DND-41 (cell line): ENCODE measurements at regions not wholly inside any gene's neighbourhood (a gene's known extent, or its start where the extent isn't known, plus 50 kb on each side); places are given as distances from the start of the nearest gene placed in this dataset.

Experiments
- ATAC-seq: fragments of 200-7000 bp; cut with Tn5 transposase; 3 replicates; pipeline ENCODE4 v1.9.1; 2021; ENCODE audit warnings: low read depth; ENCODE audit not compliant: insufficient read depth
- DNase-seq: peaks from one replicate; pipeline ENCODE4 v3.0.0-alpha.2; 2020
- H2AFZ ChIP-seq: 2 replicates; pipeline ENCODE4 v1.6.0; 2012; ENCODE audit warnings: low read depth, low read length
- H3K27ac ChIP-seq: 2 replicates; pipeline ENCODE4 v1.5.1; 2012; ENCODE audit warnings: low read length, inconsistent platforms
- H3K27me3 ChIP-seq: fragments of 200-600 bp; sonication (generic); 2 replicates; pipeline ENCODE4 v1.6.0; 2012; ENCODE audit warnings: low read length, mild to moderate bottlenecking, inconsistent platforms; ENCODE audit not compliant: insufficient read depth, poor library complexity
- H3K36me3 ChIP-seq: 2 replicates; pipeline ENCODE4 v1.5.1; 2012; ENCODE audit warnings: low read length, inconsistent platforms; ENCODE audit not compliant: insufficient read depth
- H3K4me1 ChIP-seq: 2 replicates; pipeline ENCODE4 v1.5.1; 2012; ENCODE audit warnings: mild to moderate bottlenecking, low read length; ENCODE audit not compliant: insufficient read depth
- H3K4me2 ChIP-seq: 2 replicates; pipeline ENCODE4 v1.6.0; 2012; ENCODE audit warnings: mild to moderate bottlenecking, moderate library complexity, low read length, inconsistent platforms; ENCODE audit not compliant: insufficient read depth
- H3K4me3 ChIP-seq, 2 experiments: fragments of 200-600 bp in 1 of 2; shearing (Covaris generic) in 1 of 2; 2 replicates each; pipeline ENCODE4 v1.5.1; 2012 to 2016; ENCODE audit warnings: inconsistent platforms in 2 of 2, low read length in 2 of 2, mild to moderate bottlenecking in 2 of 2, low read depth in 1 of 2, moderate library complexity in 1 of 2
- H3K79me2 ChIP-seq: 2 replicates; pipeline ENCODE4 v1.6.0; 2012; ENCODE audit warnings: low read length, inconsistent platforms; ENCODE audit not compliant: insufficient read depth
- H3K9ac ChIP-seq: 2 replicates; pipeline ENCODE4 v1.6.0; 2012; ENCODE audit warnings: low read depth, mild to moderate bottlenecking, inconsistent platforms, low read length, moderate library complexity
- H3K9me3 ChIP-seq: 2 replicates; pipeline ENCODE4 v1.5.1; 2012; ENCODE audit warnings: low read length, moderate library complexity, mild to moderate bottlenecking, inconsistent platforms; ENCODE audit not compliant: insufficient read depth, severe bottlenecking
- H4K20me1 ChIP-seq: 2 replicates; pipeline ENCODE4 v1.6.0; 2012; ENCODE audit warnings: low read length; ENCODE audit not compliant: insufficient read depth
- CTCF ChIP-seq: IDR thresholded peaks from 2 replicates; pipeline ENCODE4 v1.5.1; 2012; ENCODE audit warnings: borderline replicate concordance, low read length, moderate library complexity, mild to moderate bottlenecking; ENCODE audit not compliant: poor library complexity, severe bottlenecking; ENCODE audit errors: extremely low read depth
- EZH2 ChIP-seq: IDR thresholded peaks from 3 replicates; pipeline ENCODE4 v1.6.1; 2012; ENCODE audit warnings: borderline replicate concordance, low read depth, mild to moderate bottlenecking, moderate library complexity, low read length, inconsistent platforms; ENCODE audit not compliant: severe bottlenecking

GRCh38 chr19:28489776-28490175 is 723.2 kb downstream of the UQCRFS1 start:
- Histone ChIP-seq H3K4me2 (no peak overlapping the region), H3K9ac (no peak overlapping the region), H4K20me1 (no peaks in the 10 kb centered on the region), H3K27ac (peak overlapping the region; percentile 85), H3K79me2 (no peaks in the 10 kb centered on the region), H3K9me3 (no peaks in the 10 kb centered on the region), H3K4me1 (peaks cover 55% of the 10 kb centered on the region), H3K36me3 (no peaks in the 10 kb centered on the region), H3K4me3 (no peak overlapping the region), H3K27me3 (no peaks in the 10 kb centered on the region), H2AFZ (peak overlapping the region; percentile 30; the same call in 1 of the 2 replicates)
- no peak for ATAC-seq
- TF ChIP-seq CTCF (no peak), EZH2 (no peak)
- no peak for DNase-seq

GRCh38 chr19:28489126-28489660 is 723.8 kb downstream of the UQCRFS1 start:
- Histone ChIP-seq H3K9ac (peak overlapping the region; percentile 14), H3K36me3 (no peaks in the 10 kb centered on the region), H3K4me3 (no peak overlapping the region), H3K9me3 (no peaks in the 10 kb centered on the region), H3K4me2 (no peak overlapping the region), H2AFZ (peak overlapping the region; percentile 30; the same call in 1 of the 2 replicates), H3K27ac (peak overlapping the region; percentile 85), H3K4me1 (peaks cover 56% of the 10 kb centered on the region), H4K20me1 (no peaks in the 10 kb centered on the region), H3K79me2 (no peaks in the 10 kb centered on the region), H3K27me3 (no peaks in the 10 kb centered on the region)
- no peak for ATAC-seq
- TF ChIP-seq EZH2 (no peak), CTCF (peak; percentile 14)
- no peak for DNase-seq

GRCh38 chr19:28487999-28488398 is 725.0 kb downstream of the UQCRFS1 start:
- H3K9ac ChIP-seq = no peak overlapping the region
- no peak overlapping the region for H3K4me2 ChIP-seq
- no peaks in the 10 kb centered on the region for H3K79me2 ChIP-seq
- no peaks in the 10 kb centered on the region for H4K20me1 ChIP-seq
- H3K27ac ChIP-seq = peak overlapping the region; percentile 85
- ATAC-seq (no peak), DNase-seq (no peak)
- 0 out of 2 replicates have a peak overlapping the region, but pooled peaks have one; percentile 2 for H2AFZ ChIP-seq
- H3K9me3 ChIP-seq = no peaks in the 10 kb centered on the region
- no peak overlapping the region for H3K4me3 ChIP-seq
- H3K27me3 ChIP-seq = no peaks in the 10 kb centered on the region
- H3K4me1 ChIP-seq = peaks cover 56% of the 10 kb centered on the region
- no peak for TF ChIP-seq EZH2
- no peak for TF ChIP-seq CTCF
- no peaks in the 10 kb centered on the region for H3K36me3 ChIP-seq

GRCh38 chr19:28486926-28487325 is 726.0 kb downstream of the UQCRFS1 start:
- H3K9me3 ChIP-seq = no peaks in the 10 kb centered on the region
- H3K36me3 ChIP-seq = no peaks in the 10 kb centered on the region
- DNase-seq (peak; percentile 41), ATAC-seq (peak; percentile 72; the same call in 2 of the 3 replicates)
- no peaks in the 10 kb centered on the region for H3K79me2 ChIP-seq
- no peak for TF ChIP-seq CTCF
- TF ChIP-seq EZH2 = no peak
- no peak overlapping the region; a peak in 1 of 4 replicates for H3K4me3 ChIP-seq
- H2AFZ ChIP-seq = peak overlapping the region; percentile 28
- H3K4me2 ChIP-seq = no peak overlapping the region; the same call in 1 of the 2 replicates
- no peaks in the 10 kb centered on the region for H4K20me1 ChIP-seq
- H3K27me3 ChIP-seq = no peaks in the 10 kb centered on the region
- H3K27ac ChIP-seq = peak overlapping the region; percentile 85
- H3K4me1 ChIP-seq = peaks cover 56% of the 10 kb centered on the region
- peak overlapping the region; percentile 16 for H3K9ac ChIP-seq
